SH-SY5Y (cell line): ENCODE measurements at regions not wholly inside any gene's neighbourhood (a gene's known extent, or its start where the extent isn't known, plus 50 kb on each side); places are given as distances from the start of the nearest gene placed in this dataset.

ENCODE experiments used
- GATA2 ChIP-seq: IDR thresholded peaks from 2 replicates; pipeline ENCODE4 v1.6.1; 2011; ENCODE audit warnings: mild to moderate bottlenecking, low read depth, low read length
- GATA3 ChIP-seq: IDR thresholded peaks from 2 replicates; pipeline ENCODE4 v1.6.1; 2011; ENCODE audit warnings: low read depth, mild to moderate bottlenecking, low read length, moderate library complexity

DNA sequence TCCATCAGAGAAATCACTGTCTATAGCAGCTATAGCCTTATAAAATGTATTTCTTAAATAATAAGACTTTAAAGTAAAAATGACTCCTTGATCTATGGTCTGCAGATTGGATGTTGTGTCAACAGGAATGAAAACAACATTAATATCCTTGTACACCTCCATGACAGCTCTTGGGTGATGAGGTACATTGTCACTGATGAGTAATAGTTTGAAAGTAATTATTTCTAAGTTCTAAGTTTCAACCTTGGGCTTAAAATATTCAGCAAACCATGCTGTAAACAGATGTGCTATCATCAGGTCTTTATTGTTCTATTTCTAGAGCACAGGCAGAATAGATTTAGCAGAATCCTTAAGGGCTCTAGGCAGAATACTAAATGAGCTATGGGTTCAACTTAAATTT lies 568.2 kb upstream of the BCHE start:
- TF ChIP-seq GATA2 (no peak), GATA3 (no peak)
